DMS53 (cell line): ENCODE measurements at regions not wholly inside any gene's neighbourhood (a gene's known extent, or its start where the extent isn't known, plus 50 kb on each side); places are given as distances from the start of the nearest gene placed in this dataset.

ENCODE experiments used
- DNase-seq: peaks from one replicate; lab custom pipeline; 2025; lab: John Stamatoyannopoulos, UW

GRCh38 chr13:27014406-27015359 is 156.9 kb downstream of the USP12 start:
- DNase-seq = no peak

DNA sequence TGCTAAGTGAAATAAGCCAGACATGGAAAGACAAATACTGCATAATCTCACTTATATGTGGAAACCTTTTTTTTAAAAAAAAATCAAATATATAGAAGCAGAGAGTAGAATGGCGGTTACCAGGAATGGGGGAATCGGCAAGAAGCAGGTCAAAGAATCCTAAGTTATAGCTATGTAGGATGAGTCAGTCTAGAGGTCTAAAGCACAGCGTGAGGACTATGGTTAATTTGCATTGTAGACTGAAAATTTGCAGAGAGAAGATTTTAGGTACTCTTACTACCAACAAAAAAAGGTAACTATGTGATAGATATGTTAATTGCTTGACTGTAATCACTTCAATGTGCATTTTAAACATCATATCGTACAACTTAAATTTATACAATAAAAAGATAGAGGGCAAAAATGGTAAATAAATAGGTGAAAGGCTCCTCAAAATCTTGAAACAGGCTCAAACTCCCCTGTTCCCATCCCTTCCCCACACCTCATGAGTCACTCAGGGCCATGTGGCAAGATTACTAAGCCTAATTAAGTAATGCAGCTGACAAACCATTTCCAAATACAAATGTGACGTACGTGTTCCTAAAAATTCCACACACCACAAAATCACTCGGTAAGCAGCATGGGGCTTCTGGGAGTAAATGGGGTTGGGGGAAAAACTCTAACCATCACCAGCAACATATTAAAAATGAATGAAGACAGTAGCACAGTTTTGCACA is 159.0 kb downstream of the USP12 start:
- DNase-seq = no peak

- DNase-seq = no peak
Measured at GRCh38 chr13:27011661-27012060, 159.9 kb downstream of the USP12 start.

GRCh38 chr13:27008733-27009132 is 162.9 kb downstream of the USP12 start:
- DNase-seq = no peak

DNA sequence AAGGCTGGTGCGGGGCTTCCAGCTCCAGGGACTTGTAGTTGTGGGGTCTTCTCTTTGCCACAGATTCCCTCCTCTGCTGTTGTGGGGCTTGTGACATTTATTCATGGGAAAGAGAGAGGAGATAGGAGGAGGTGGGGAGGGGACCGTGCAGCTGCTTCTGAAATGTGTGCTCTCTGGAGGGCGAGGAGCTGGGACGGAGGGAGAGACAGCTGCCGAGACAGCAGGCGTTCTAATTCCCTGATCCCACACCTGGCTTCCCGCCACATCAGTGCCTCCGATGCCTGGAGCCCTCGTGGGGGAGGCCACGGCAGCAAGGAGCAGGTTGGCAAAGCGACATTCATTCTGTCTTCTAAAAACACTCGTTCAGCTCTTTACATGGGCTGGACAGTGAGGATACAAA is 164.4 kb downstream of the USP12 start:
- peak; percentile 90 for DNase-seq

DNA sequence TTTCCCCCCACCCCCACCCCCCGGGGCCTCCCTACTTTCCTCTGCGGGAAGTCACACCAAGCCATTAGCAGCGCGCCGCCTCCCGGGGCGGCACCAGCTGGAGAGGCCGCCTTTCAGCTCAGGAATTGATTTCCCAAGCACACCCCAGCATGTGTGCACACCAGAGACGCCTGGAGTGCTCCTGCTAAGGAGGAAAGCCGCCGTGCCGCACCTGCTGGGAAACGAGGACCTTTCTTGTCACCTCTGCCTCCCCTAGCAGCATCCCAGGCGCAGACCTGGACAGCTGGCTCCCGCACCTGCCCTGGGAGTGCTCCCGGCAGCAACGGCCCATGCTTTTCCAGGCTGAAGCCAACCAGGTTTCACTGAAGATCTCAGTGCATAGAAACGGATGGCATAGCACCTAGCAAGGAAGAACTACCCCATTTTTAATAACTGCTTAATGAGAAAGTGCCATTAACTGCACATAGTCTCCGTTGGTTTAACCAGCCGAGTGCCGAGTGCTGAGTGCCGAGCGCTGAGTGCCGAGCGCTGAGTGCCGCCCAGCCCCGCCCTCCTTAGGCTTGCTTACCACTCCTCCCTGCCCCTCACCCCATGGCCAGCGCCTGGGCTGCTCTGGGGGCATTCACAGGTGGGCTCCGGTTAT is 165.0 kb downstream of the USP12 start:
- DNase-seq = peak; percentile 95

DNA sequence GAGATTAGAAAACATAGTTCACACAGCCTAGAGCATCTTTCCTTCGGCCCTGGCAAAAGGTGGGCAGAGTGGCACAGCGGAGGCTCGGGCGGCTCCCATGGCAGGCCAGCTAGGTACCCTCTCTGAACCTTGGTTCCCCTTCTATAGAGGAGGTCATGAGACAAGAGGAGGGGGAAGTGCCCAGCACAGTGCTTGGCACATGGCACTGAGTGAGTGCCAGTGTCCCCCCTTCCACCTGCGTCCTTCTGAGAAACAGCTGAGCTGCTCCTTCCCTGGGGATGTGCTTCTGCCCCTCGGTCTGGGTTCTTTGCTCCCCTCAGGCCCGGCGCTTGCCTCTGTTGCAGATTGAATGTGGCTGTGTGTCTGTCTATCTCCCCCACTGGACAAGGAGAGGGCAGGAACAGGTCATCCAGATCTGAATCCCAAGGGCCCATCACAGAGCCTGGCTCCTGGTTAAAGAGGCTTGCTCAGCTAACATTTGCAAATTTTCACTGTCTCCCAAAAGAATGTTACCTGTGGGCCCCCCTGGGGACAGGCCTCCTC is 165.6 kb downstream of the USP12 start:
- peak; percentile 79 for DNase-seq

DNA sequence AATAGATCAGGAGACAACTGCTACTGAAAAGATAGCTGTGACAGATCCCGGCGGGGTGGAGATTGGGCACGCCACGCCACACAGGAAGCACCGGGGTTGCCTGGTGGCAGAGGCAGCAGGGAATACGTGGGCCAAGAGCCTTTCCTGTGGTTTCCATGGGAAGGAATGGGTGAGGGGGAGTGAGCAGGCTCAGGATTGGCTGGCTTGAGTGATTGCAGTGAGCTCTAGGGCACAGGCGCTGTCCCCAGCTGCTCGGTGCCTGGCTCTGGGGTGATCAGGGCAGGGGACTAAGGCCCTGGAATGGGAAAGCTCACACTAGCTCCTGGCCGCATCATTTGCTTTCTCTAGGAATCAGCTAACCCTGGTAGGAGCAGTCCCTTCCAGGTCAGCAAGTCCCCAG is 166.1 kb downstream of the USP12 start:
- DNase-seq = peak; percentile 26

DNA sequence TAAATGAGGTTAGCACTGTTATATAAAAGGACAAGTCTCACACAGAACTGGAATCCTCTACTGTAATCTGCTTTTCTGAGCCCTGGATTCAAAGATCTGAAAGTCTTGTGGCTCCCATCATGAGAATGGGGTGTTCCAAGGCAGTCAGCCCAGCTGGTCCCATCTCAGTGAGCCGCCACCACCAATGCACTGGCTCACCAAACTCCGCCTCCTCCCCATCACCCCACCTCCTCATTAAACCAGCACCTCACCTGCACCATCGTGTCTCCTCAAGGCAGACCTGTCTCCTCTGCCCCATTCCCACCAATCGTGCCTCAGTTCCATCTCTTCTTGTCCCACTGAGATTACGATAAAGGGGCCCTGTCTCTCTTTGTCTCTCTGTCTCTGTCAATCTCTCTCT is 166.7 kb downstream of the USP12 start:
- no peak for DNase-seq

- DNase-seq = no peak
Measured at GRCh38 chr13:27004326-27004725, 167.3 kb downstream of the USP12 start.

GRCh38 chr13:27001705-27002104 is 169.9 kb downstream of the USP12 start:
- peak; percentile 99 for DNase-seq

DNA sequence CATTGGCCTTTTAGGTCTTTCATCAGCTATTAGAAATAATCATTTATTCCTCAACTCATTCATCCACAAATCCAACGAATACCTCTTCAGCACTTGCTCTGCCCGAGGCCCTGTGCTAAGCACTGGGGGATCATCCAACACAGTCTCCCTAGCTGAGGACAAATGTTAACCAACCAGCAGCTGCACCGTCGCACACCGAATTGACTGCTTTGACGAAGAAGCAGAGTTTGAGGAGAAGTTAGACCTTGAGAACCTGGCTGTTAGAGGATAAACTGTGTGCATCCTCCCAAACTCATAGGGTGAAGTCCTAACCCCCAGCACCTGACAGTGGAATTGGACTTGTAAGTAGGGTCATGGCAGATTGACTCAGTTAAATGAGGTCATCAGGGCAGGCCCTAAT is 170.9 kb downstream of the USP12 start:
- DNase-seq = no peak

DNA sequence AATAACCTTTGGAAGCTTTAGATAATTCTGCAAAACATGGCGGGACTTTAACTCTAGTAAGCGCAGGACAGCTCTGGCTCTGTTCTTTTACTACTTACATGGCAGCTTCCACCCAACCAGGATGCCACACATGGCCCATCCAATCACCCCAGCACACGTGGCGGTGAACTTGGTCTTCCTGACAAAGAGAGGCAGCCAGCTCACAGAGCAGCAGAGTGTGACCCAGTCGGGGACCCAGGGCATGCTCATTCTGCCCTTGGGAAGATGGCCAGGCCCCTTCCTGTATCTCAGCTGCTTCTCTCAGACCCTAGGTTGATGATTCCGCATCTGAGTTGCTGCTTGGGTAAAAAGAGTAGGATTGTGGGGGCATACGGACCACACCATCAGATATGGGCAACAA is 172.1 kb downstream of the USP12 start:
- no peak for DNase-seq

GRCh38 chr13:26998292-26998691 is 173.3 kb downstream of the USP12 start:
- DNase-seq = no peak

DNA sequence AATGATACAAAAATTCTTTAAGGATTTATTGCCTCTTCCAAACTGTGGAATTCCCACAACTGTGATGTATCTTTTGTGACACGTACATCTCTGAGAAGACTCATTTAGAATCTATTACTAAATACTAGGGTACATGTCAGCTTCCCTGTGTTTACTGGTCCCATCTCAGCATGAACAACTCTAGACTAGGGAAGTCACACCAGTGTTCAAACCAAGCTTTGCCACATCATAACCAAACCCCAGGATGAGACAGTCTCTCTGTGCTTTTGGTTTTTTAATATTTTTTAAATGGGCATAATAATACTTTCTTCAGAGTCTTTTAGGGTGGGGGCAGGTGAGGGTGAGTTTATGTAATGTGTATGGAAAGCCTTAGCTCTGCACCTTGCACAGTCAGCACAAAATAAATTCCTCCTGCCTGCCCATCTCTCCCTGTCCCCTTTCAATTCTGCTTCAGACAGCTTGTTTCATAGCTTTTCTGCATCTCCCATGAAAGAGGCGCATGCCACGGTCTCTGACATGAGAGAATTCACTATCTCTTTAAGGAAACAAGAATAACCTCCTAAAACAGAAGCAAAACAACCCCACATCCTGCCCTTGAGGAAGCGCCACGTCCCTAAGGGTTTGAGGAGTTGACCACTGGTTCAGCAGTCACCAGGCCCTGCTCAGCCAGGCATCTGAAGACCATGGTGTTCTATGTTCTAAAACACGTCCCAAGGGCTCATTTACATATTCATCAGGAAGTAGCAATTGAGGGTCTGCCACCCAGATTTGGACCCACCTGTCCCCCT is 174.5 kb downstream of the USP12 start:
- DNase-seq = no peak

DNA sequence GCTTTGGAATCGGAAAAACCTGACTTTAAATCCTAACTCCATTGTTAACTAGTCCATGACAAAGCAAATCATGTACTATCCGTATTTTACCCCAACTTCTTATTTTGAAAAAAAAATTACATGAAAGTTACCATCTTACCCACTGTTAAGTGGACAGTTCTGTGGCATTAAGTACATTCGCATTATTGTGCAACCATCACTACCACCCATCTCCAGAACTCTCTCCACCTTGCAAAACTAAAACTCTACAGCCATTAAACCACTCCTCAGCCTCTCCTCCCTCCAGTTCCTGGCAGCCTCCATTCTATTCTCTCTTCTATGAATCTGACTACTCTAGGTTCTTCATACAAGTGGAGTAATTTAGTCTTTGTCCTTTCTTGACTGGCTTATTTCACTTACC is 176.5 kb downstream of the USP12 start:
- DNase-seq = no peak

DNA sequence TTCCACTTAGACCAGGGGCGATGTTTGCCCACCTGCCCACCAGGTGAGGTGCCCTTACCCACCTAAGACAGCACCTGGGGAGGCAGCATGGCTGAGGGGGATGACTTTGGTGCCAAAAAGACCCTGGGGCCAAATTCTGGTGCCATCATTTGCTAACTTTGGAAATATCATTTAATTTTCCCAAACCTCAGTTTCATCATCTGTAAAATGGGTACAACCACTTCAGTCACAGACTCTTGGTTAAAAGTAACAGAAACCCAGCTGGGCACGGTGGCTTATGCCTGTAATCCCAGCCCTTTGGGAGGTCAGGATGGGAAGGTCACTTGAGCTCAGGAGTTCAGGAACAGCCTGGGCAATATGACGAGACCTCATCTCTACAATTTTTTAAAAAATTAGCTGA is 177.8 kb downstream of the USP12 start:
- no peak for DNase-seq

GRCh38 chr13:26992951-26993719 is 178.5 kb downstream of the USP12 start:
- DNase-seq = no peak

- DNase-seq = no peak
Measured at GRCh38 chr13:26991508-26992181, 180.0 kb downstream of the USP12 start.

DNA sequence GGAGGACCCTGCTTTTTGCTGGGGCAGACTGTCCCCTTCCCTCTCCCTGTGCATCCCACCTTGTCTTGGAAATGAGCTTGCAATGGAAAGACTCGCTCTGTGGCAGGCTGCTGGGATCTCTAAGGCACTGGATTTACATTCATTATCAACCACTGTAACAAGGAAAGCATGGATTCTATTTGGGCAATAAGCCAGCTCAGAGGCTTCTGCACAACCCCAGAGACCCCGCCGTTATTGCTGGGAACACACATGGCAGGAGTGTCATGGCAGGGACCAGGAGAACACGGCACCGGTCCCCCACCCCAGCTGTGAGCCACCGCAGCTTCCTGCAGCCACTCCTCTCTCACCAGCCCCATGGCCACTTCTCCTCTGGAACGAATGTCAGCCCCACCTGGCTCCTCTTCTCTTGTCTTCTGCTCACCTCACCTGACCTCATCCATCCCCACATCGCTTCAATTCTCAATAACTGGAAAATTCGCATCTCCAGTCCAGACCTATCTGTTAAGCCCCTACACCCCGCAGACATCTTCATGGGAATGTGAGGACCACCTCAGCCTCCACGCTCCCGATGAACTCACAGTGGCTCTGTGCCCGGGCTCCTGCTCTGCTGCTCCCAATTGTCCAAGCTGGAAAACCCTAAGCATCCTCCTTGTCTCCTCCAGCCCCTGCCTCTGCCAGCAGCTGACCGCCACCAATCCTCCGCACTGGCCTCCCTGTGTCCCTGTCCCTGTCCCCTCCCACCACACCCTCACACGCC is 181.5 kb downstream of the USP12 start:
- no peak for DNase-seq
